ENCODE measurements at regions not wholly inside any gene's neighbourhood (a gene's known extent, or its start where the extent isn't known, plus 50 kb on each side); places are given as distances from the start of the nearest gene placed in this dataset.
A peak's percentile ranks its signal among the peaks of the same experiment; 100 is the strongest.
"Not testable (repeated sequence)": the region's sequence is repeated elsewhere in the genome, so short reads cannot be mapped to it uniquely, and the experiment has no call there.

- DNase-seq (ENCODE audit: low spot score) = no peak
Measured at GRCh38 chr9:25917731-25918362, 239.6 kb upstream of the TUSC1 start.

GRCh38 chr9:25913806-25914205 is 235.6 kb upstream of the TUSC1 start:
- DNase-seq (ENCODE audit: low spot score) = no peak

- DNase-seq (ENCODE audit: low spot score) = no peak
Measured at GRCh38 chr9:25904701-25905100, 226.5 kb upstream of the TUSC1 start.

GRCh38 chr9:25891527-25891926 is 213.3 kb upstream of the TUSC1 start:
- DNase-seq (ENCODE audit: low spot score) = peak; percentile 83

- DNase-seq (ENCODE audit: low spot score) = no peak
Measured at GRCh38 chr9:25889661-25890060, 211.4 kb upstream of the TUSC1 start.

- no peak for DNase-seq (ENCODE audit: low spot score)
Measured at GRCh38 chr9:25876248-25876647, 198.0 kb upstream of the TUSC1 start.

GRCh38 chr9:25864509-25864908 is 186.3 kb upstream of the TUSC1 start:
- DNase-seq (ENCODE audit: low spot score) = no peak

- DNase-seq (ENCODE audit: low spot score) = no peak
Measured at GRCh38 chr9:25861421-25861820, 183.2 kb upstream of the TUSC1 start.

GRCh38 chr9:25857147-25857546 is 178.9 kb upstream of the TUSC1 start:
- no peak for DNase-seq (ENCODE audit: low spot score)

GRCh38 chr9:25850803-25851202 is 172.6 kb upstream of the TUSC1 start:
- no peak for DNase-seq (ENCODE audit: low spot score)

- DNase-seq (ENCODE audit: low spot score) = no peak
Measured at GRCh38 chr9:25845867-25846266, 167.6 kb upstream of the TUSC1 start.

GRCh38 chr9:25830381-25830780 is 152.1 kb upstream of the TUSC1 start:
- no peak for DNase-seq (ENCODE audit: low spot score)

GRCh38 chr9:25827626-25828025 is 149.4 kb upstream of the TUSC1 start:
- no peak for DNase-seq (ENCODE audit: low spot score)

- no peak for DNase-seq (ENCODE audit: low spot score)
Measured at GRCh38 chr9:25816439-25816838, 138.2 kb upstream of the TUSC1 start.

GRCh38 chr9:25814023-25814422 is 135.8 kb upstream of the TUSC1 start:
- DNase-seq (ENCODE audit: low spot score) = no peak

- DNase-seq (ENCODE audit: low spot score) = no peak
Measured at GRCh38 chr9:25813478-25813877, 135.2 kb upstream of the TUSC1 start.

- DNase-seq (ENCODE audit: low spot score) = no peak
Measured at GRCh38 chr9:25808554-25808953, 130.3 kb upstream of the TUSC1 start.

GRCh38 chr9:25804856-25805255 is 126.6 kb upstream of the TUSC1 start:
- DNase-seq (ENCODE audit: low spot score) = no peak

- DNase-seq (ENCODE audit: low spot score) = not testable (repeated sequence)
Measured at GRCh38 chr9:25801989-25802388, 123.7 kb upstream of the TUSC1 start.

GRCh38 chr9:25773805-25774204 is 95.6 kb upstream of the TUSC1 start:
- DNase-seq (ENCODE audit: low spot score) = no peak

GRCh38 chr9:25755951-25756350 is 77.7 kb upstream of the TUSC1 start:
- no peak for DNase-seq (ENCODE audit: low spot score)

- DNase-seq (ENCODE audit: low spot score) = no peak
Measured at GRCh38 chr9:25752398-25752797, 74.2 kb upstream of the TUSC1 start.

- DNase-seq (ENCODE audit: low spot score) = no peak
Measured at GRCh38 chr9:25742256-25742655, 64.0 kb upstream of the TUSC1 start.

GRCh38 chr9:25733336-25733982 is 55.2 kb upstream of the TUSC1 start:
- DNase-seq (ENCODE audit: low spot score) = no peak
